Right atrium auricular region (tissue), 2 donors: ENCODE measurements at regions not wholly inside any gene's neighbourhood (a gene's known extent, or its start where the extent isn't known, plus 50 kb on each side); places are given as distances from the start of the nearest gene placed in this dataset.
A peak's percentile ranks its signal among the peaks of the same experiment; 100 is the strongest.
"Not testable (repeated sequence)": the region's sequence is repeated elsewhere in the genome, so short reads cannot be mapped to it uniquely, and the experiment has no call there.

Experiments
- DNase-seq: peaks from one replicate; pipeline ENCODE4 v3.0.0-alpha.2; 2019; ENCODE audit warnings: low spot score
- H3K27ac ChIP-seq, 2 donors: fragments of 200-600 bp; sonication (generic); 1 replicate in 1 of 2; 2 replicates in 1 of 2; pipeline ENCODE4 v1.5.1; 2016 to 2019
- H3K27me3 ChIP-seq, 2 donors: fragments of 200-600 bp; sonication (generic); one replicate each; pipeline versions ENCODE4 v1.5.1 to v1.6.0; 2017 to 2019
- H3K36me3 ChIP-seq: fragments of 200-600 bp; sonication (generic); one replicate; pipeline ENCODE4 v1.5.1; 2016
- H3K4me1 ChIP-seq, 2 donors: fragments of 200-600 bp; sonication (generic); one replicate each; pipeline versions ENCODE4 v1.5.1 to v1.6.0; 2017 to 2019
- H3K4me3 ChIP-seq, 2 donors: fragments of 200-600 bp; sonication (generic); 1 replicate in 1 of 2; 2 replicates in 1 of 2; pipeline ENCODE4 v1.5.1; 2017 to 2019; ENCODE audit warnings: mild to moderate bottlenecking in 1 of 2, moderate library complexity in 1 of 2
- H3K9me3 ChIP-seq, 2 donors: fragments of 200-600 bp; sonication (generic); one replicate each; pipeline ENCODE4 v1.5.1; 2019
- TF ChIP-seq, protein P1 (sequence below), 2 donors: fragments of 200-600 bp; sonication (generic); IDR thresholded peaks; one replicate each; pipeline ENCODE4 v1.5.1; 2019; ENCODE audit warnings: antibody characterized with exemption in 2 of 2

DNA sequence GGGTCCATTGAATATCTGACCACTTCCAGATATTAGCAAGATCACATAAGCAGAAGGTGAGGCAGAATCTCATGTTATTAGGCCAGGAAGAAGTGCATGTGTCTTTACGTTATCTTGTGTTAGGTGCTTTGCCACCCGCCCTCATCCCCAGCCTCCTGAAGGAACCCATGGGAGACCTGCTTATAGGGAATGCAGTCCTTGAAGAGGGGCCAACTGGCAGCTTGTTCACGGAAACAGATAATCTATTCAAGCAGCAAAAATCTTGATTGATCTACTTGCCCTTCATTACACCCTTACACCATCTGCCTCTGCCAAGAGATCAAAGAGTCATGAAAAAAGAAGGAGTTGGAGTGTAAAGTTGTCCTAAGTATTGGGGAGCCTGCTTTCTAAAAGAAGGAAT lies 576.4 kb downstream of the HTR1B start:
- no peak for DNase-seq
- Histone ChIP-seq H3K27ac (no peak overlapping the region), H3K4me3 (no peak overlapping the region), H3K4me1 (no peaks in the 10 kb centered on the region), H3K36me3 (no peaks in the 10 kb centered on the region), H3K9me3 (no peaks in the 10 kb centered on the region), H3K27me3 (no peaks in the 10 kb centered on the region)
- TF ChIP-seq, protein P1, sequence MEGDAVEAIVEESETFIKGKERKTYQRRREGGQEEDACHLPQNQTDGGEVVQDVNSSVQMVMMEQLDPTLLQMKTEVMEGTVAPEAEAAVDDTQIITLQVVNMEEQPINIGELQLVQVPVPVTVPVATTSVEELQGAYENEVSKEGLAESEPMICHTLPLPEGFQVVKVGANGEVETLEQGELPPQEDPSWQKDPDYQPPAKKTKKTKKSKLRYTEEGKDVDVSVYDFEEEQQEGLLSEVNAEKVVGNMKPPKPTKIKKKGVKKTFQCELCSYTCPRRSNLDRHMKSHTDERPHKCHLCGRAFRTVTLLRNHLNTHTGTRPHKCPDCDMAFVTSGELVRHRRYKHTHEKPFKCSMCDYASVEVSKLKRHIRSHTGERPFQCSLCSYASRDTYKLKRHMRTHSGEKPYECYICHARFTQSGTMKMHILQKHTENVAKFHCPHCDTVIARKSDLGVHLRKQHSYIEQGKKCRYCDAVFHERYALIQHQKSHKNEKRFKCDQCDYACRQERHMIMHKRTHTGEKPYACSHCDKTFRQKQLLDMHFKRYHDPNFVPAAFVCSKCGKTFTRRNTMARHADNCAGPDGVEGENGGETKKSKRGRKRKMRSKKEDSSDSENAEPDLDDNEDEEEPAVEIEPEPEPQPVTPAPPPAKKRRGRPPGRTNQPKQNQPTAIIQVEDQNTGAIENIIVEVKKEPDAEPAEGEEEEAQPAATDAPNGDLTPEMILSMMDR (IDR thresholded peaks at IDR 0.05) = no peak

DNA sequence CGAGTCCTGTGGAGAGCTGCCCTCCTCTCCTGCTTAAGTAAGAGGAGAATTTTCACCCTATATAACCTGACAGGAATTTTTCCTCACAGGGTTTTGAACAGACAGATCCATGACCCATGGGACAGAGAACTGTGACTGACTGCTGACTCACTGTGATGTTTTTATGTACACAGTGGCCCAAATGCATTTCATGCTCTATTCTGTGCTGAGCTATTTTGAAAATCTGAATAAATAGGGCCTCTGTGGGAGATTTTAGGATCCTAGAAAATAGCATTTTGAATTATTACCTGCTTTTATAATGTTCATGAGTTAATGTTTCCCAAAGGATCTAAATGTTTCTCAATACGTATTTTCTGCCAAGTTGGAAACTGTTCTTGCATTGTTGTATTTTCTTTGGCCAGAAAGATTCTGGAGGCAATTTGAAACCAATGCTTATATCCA lies 577.4 kb downstream of the HTR1B start:
- no peaks in the 10 kb centered on the region for H3K4me1 ChIP-seq
- DNase-seq = no peak
- H3K27me3 ChIP-seq = no peaks in the 10 kb centered on the region
- H3K4me3 ChIP-seq = no peak overlapping the region
- no peaks in the 10 kb centered on the region for H3K36me3 ChIP-seq
- H3K27ac ChIP-seq = no peak overlapping the region
- H3K9me3 ChIP-seq = no peaks in the 10 kb centered on the region
- TF ChIP-seq, protein P1 (IDR thresholded peaks at IDR 0.05) = no peak

DNA sequence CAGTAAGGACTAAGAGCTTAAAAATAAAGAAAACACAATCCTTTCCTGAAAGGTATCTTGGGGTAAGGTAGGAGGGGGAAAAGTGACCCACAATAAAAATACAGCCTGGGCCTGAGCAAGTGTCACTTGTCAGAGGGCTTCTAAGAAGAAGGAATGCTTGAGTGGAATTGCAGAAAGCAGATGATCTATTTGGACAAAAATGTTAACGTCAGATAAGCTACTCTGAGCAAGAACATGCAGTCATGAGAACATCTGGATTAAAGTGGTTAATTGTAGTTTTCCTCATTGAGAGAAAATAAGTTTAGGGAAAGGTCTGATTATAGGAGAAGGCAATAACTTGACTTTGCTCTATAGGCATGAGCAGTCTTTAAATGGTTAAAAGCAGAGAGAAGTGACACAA lies 581.9 kb downstream of the HTR1B start:
- H3K9me3 ChIP-seq = no peaks in the 10 kb centered on the region
- H3K4me3 ChIP-seq = no peak overlapping the region
- no peaks in the 10 kb centered on the region for H3K4me1 ChIP-seq
- TF ChIP-seq, protein P1 (IDR thresholded peaks at IDR 0.05) = no peak
- no peaks in the 10 kb centered on the region for H3K36me3 ChIP-seq
- no peak for DNase-seq
- H3K27ac ChIP-seq = no peak overlapping the region
- H3K27me3 ChIP-seq = no peaks in the 10 kb centered on the region

DNA sequence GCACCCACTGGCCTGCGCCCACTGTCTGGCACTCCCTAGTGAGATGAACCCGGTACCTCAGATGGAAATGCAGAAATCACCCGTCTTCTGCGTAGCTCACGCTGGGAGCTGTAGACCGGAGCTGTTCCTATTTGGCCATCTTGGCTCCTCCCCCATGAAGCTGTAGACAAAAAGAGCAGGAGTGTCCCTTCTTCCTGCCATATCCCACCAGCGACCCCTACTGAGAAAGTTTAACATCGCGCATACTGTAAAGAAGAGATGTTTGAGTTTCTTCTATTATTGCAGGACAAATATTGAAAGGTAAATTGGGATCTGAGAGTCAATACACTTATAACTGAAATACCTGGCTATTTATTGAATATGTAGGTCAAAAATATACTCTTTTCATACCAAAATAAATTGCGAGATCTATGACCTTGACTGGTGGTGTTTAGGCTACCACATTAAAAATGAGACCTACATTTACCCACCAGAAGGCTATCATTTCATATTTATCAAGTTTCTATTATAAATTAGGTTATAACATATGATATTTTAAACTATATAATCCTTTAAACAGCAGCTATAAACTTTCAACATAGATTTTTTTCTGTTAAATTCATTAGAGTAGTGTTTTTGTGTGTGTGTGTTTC lies 586.3 kb downstream of the HTR1B start:
- Histone ChIP-seq H3K9me3 (no peaks in the 10 kb centered on the region), H3K4me3 (peak overlapping the region in 1 of 2 donors; percentile 19), H3K27me3 (no peaks in the 10 kb centered on the region), H3K4me1 (no peaks in the 10 kb centered on the region), H3K36me3 (no peaks in the 10 kb centered on the region), H3K27ac (no peak overlapping the region)
- no peak for DNase-seq
- TF ChIP-seq, protein P1 (IDR thresholded peaks at IDR 0.05) = peak in 1 of 2 donors; percentile 60

DNA sequence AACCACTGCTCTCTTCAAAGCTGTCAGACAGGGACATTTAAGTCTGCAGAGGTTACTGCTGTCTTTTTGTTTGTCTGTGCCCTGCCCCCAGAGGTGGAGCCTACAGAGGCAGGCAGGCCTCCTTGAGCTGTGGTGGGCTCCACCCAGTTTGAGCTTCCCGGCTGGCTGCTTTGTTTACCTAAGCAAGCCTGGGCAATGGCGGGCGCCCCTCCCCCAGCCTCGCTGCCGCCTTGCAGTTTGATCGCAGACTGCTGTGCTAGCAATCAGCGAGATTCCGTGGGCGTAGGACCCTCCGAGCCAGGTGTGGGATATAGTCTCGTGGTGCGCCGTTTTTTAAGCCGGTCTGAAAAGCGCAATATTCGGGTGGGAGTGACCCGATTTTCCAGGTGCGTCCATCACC lies 586.9 kb downstream of the HTR1B start:
- not testable (repeated sequence) for DNase-seq, H3K4me1 ChIP-seq, H3K9me3 ChIP-seq, H3K27me3 ChIP-seq, H3K27ac ChIP-seq, H3K36me3 ChIP-seq
- H3K4me3 ChIP-seq = peak overlapping the region in 1 of 2 donors; percentile 19

DNA sequence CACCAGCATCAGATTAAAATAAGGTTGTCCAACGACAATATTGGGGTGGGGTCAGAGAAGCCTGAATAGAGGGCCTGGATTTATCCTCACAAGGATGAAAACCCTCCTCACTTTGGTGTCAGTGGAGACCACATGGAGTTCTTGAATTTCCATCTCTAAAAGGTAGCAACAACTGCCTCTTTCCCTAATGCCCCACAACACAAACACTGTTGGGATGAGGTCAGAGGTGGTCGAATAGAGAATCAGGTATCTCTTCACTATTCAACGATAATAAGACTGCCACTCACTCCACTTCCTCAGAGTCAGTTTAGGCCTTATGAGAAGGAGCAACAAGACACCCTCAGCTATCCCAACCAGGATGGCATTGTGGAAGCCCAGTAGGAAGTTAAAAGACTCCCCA lies 596.1 kb downstream of the HTR1B start:
- TF ChIP-seq, protein P1 (IDR thresholded peaks at IDR 0.05) = no peak
- H3K27me3 ChIP-seq = no peaks in the 10 kb centered on the region
- no peak overlapping the region for H3K27ac ChIP-seq

More for the DNA sequence above, 596.1 kb downstream of the HTR1B start:
- Histone ChIP-seq H3K9me3 (no peaks in the 10 kb centered on the region), H3K4me3 (no peak overlapping the region), H3K36me3 (no peaks in the 10 kb centered on the region), H3K4me1 (no peaks in the 10 kb centered on the region)
- DNase-seq = no peak
